GM18858 (cell line): ENCODE measurements at regions not wholly inside any gene's neighbourhood (a gene's known extent, or its start where the extent isn't known, plus 50 kb on each side); places are given as distances from the start of the nearest gene placed in this dataset.

Source experiments
- ATAC-seq: cut with Tn5 transposase; IDR thresholded peaks from one replicate; pipeline ENCODE4 v1.9.1; 2021; ENCODE audit not compliant: unreplicated experiment

DNA sequence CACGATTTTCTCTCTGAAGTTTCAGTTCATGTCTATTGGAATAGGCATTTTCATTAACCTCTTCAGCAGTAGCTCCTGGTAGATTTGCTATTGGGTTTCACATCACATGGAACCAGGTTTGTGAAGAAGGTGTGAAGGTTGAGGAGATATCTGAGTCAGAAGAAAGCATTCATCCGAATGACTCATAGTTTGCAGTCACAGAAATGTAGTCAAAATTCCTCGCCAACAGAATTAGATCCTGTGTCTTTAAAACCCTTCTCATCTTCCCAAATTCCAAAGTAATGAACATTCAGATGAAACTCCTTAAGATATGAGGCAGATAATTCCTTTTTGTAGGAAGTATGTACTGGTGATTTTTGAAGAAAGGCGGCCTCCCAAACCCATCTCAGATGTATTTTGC, 125.0 kb upstream of the LARGE1 start:
- no peak for ATAC-seq

- no peak for ATAC-seq
Measured at GRCh38 chr22:34055525-34056200, 135.4 kb upstream of the LARGE1 start.

- ATAC-seq = no peak
Measured at GRCh38 chr22:34057726-34058125, 137.4 kb upstream of the LARGE1 start.

GRCh38 chr22:34064696-34065095, 144.4 kb upstream of the LARGE1 start:
- no peak for ATAC-seq

DNA sequence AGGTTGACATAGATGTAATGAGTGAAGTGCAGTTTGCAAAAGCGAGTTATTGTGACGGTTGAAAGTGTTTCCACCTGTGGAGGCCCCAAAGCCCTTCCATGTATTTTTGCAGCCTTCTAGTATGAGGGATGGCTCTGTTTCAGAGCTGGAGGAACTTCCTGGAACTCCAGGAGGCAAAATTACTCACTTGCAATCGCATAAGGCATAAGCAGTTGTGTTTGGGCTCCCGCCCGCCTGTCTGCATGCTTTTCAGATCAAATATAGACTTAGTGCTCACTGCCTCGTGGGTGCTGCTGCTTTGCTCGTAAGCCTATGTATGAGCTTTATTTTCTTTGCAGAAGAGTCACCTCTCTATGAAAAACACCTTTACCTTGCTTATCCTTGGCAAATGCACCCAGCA, 146.8 kb upstream of the LARGE1 start:
- no peak for ATAC-seq

DNA sequence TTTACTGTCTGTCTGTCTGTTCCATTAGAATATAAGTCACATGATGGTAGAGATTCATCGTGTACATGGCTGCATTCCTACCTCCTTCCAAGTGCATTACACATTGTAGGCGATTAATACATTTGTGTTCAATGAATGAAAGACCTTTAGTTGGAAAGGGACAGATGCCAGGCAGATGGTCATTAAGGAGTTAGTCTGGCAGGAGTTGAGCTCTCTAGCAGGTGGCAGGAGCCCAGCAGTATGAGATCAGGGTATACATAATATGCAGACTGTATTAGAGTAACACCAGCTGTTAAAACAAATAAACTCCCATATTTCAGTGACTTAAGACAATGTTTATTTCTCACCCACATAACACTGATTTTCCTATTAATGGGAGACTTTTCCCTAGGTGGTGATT, 147.7 kb upstream of the LARGE1 start:
- no peak for ATAC-seq

DNA sequence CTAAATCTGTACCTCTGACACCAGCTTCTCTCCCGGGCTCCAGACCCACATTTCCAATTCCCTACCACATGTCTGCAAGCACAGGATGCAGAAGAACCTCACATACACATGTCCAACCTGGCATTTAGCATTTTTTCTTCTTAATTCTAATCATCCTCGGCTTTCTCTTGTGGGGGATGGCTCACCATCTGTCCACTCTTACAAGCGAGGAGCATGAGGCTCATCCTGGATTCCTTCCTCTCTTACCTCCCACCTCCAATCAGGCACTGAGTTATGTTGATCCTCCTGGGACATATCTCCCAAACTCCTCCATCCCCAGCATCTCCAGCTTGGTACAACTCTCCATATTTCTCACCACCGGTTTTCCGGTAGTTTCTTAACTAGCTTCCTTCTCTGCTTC, 149.8 kb upstream of the LARGE1 start:
- ATAC-seq = no peak

DNA sequence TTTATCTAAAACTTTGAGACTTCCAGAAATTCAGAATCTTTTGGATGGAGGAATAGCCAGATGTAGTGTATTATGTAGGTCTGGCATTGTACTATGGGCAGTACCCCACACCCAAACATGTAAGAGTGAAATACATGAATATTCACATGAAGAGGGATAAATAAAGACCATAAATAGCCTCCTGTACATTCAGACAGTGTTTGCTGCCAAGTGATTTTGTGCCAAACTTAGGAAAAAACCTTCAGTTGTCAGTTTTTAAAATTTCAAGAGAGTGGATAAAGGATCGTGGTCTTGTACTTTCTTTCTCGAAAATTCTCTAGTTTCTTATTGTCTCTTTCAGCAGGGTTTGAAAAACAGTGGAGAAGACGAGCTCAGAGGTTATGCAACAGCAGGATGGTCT, 150.3 kb upstream of the LARGE1 start:
- ATAC-seq = no peak

DNA sequence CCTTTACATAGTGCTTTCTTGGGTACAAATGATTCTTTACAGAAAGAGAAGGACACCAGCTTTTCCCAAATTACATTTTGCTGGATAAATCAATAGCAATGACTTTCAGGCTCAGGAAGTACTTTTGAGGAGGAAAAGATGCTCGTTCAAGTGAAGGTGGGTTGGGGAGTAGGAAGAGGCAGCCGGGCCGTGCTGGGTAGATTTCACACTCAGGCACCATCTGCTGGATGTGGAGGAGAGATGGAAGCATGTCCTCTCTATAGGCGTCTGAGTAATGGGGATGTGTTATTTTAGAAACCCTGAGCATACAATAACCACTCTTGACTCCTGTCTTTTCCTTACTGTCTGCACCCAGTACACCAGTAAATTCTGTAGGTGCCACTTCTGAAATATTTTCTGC, 152.3 kb upstream of the LARGE1 start:
- ATAC-seq = no peak

- ATAC-seq = no peak
Measured at GRCh38 chr22:34080433-34080832, 160.2 kb upstream of the LARGE1 start.

DNA sequence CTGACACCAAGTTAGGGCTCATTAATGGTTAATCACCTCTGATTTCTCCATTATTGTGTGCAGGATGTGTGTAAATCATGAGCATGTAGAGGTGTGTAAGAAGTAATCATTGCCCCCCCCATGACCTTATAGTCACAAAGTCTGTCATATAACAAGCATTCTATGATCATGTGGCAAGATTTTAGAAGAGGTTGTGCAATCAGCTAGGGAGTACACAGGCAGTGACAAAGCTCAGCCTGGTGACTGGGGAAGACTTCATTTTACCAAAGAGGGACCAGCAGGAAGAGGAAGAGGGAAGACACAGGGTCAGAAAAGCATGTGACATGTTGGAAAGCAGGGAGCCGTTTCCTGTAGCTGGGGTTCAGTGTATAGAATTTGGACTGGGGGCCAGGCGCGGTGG, 176.5 kb upstream of the LARGE1 start:
- ATAC-seq = no peak

GRCh38 chr22:34099278-34099677, 179.0 kb upstream of the LARGE1 start:
- ATAC-seq = no peak

- ATAC-seq = no peak
Measured at GRCh38 chr22:34102633-34103032, 182.4 kb upstream of the LARGE1 start.

DNA sequence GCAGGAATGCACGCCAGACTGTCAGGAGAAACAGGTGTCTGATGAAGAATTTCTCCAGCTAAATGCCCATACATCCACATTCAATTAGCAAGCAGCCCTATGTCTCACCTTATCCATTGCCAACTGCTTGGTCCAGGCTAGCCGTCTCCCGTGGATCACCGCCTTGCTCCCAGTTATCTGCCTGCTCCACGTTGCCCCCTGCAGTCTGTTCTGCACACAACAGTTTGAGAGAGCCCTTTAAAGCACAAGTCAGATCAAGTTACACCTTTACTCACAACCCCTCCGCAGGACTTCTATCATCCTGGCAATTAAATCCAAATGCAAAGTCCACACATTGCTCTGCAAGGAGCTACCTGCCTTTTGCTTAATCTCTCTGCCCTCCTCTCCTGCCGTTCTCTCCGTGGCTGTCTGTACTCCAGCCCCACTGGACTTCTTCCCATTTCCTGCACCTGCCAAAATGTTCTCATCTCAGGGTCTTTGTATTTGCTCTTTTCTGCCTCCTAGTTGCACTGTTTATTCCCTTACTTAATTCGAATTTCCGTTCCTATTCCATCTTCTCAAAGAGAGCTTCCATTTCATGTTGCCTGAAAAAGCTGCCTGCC, 185.3 kb upstream of the LARGE1 start:
- no peak for ATAC-seq

- no peak for ATAC-seq
Measured at GRCh38 chr22:34108168-34108567, 187.9 kb upstream of the LARGE1 start.

DNA sequence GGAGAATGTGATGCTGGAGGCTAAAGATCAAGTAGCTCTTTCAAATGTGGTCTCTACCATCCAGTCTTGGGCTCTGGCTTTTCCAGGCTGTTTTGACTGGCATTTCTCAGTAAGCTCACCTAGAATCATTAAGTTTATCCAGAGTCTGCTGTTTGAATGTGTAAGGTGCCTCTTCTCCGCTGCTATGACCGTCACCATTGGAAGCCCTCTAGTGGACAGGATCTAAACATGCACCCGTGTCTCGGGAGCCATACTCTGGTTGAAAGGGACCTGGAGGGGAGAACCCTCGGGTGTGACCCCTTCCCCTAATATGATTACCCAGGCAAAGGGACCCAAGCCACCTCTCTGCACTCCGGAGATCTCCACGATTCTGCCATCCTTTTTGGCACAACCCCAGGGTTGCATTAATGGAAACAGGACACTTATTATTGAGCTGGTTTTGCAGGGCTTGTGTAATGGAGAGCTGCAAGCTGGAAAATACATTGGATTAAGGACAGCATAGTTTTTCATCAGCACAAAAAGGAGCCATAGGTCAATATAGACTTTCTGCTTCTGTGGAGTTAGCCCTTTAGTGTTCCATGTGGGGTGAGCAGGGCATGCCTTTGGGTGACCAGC, 191.0 kb upstream of the LARGE1 start:
- ATAC-seq = no peak

DNA sequence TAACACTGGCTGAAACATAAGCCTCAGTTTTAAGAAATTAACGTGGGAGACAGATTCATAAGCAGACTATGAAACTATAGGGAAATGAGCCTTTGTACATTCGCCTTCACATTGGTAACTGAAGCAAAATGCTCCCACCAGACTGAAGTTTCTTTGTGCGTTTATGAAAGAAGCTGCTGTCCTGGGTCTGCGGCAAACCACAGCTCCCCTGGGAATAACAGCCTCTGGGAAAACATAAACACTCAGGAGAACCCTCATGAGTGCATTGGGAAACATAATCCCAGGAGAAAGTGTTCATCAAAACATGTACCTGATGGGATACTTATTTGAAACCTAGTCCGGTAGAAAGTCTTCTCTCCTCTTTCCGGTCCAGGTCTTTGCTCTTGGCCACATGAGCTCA, 193.1 kb upstream of the LARGE1 start:
- no peak for ATAC-seq

DNA sequence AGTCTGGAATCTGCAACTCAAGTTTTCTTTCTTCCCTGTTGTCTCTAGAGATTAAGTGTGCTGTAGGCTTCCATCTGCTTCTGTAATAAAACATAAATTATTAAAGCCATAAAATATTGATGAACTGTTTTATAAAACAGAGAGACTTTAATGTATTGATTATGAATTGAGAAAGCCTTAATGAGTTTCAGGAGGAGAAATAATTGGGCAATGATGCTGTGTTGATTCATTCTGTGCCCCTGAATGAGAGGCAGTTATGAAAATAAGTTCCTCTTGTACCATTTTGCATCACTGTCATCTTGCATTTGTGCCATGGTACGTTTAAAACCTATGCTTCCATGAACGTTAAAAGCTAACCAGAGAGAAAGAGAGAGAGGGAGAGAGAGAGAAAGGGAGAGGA, 194.1 kb upstream of the LARGE1 start:
- ATAC-seq = no peak

- ATAC-seq = no peak
Measured at GRCh38 chr22:34115722-34116121, 195.4 kb upstream of the LARGE1 start.

- no peak for ATAC-seq
Measured at GRCh38 chr22:34116126-34116525, 195.8 kb upstream of the LARGE1 start.

- ATAC-seq = no peak
Measured at GRCh38 chr22:34122042-34122441, 201.8 kb upstream of the LARGE1 start.

GRCh38 chr22:34129691-34130486, 209.6 kb upstream of the LARGE1 start:
- ATAC-seq = no peak
